ENCODE measurements at regions not wholly inside any gene's neighbourhood (a gene's known extent, or its start where the extent isn't known, plus 50 kb on each side); places are given as distances from the start of the nearest gene placed in this dataset.

DNA sequence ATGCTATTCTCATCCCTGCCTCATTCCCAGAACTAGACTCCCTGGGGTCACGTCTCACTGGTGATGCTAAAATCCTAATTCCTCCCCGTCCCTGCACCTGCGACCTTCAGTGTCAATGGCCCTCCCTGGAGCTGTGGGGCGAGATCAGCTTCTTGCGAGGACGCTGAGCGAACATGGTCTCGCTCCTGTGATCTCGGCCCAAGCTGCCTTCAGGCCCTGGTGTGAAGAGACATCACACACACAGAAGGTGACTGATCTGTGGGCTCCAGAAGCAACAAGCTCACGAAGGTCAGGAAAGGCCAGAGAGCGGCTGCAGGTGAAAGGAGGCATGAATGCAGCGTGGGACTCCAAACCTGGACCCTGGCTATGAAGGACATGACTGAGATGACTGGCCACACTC, 139.5 kb upstream of the CST7 start:
- TF ChIP-seq, protein P1, sequence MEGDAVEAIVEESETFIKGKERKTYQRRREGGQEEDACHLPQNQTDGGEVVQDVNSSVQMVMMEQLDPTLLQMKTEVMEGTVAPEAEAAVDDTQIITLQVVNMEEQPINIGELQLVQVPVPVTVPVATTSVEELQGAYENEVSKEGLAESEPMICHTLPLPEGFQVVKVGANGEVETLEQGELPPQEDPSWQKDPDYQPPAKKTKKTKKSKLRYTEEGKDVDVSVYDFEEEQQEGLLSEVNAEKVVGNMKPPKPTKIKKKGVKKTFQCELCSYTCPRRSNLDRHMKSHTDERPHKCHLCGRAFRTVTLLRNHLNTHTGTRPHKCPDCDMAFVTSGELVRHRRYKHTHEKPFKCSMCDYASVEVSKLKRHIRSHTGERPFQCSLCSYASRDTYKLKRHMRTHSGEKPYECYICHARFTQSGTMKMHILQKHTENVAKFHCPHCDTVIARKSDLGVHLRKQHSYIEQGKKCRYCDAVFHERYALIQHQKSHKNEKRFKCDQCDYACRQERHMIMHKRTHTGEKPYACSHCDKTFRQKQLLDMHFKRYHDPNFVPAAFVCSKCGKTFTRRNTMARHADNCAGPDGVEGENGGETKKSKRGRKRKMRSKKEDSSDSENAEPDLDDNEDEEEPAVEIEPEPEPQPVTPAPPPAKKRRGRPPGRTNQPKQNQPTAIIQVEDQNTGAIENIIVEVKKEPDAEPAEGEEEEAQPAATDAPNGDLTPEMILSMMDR (IDR thresholded peaks at IDR 0.05; ENCODE audit: low read depth, low read length, poor library complexity, severe bottlenecking): no peak
- no peak for TF ChIP-seq EZH2phosphoT487 (IDR thresholded peaks at IDR 0.05; ENCODE audit: borderline replicate concordance, low read length)

Data from DOHH2 (cell line).